A673 (cell line): ENCODE measurements at regions not wholly inside any gene's neighbourhood (a gene's known extent, or its start where the extent isn't known, plus 50 kb on each side); places are given as distances from the start of the nearest gene placed in this dataset.
"Not testable (repeated sequence)": the region's sequence is repeated elsewhere in the genome, so short reads cannot be mapped to it uniquely, and the experiment has no call there.

Source experiments
- EZH2 ChIP-seq: fragments of 200-600 bp; sonication (generic); IDR thresholded peaks from 2 replicates; pipeline ENCODE4 v1.6.1; 2017; ENCODE audit warnings: borderline replicate concordance, low read depth, mild to moderate bottlenecking, mixed read lengths, antibody characterized with exemption, low read length; ENCODE audit not compliant: poor library complexity, severe bottlenecking
- TF ChIP-seq, protein P1 (sequence below): fragments of 300-800, 200-600 bp; sonication (generic); conservative IDR thresholded peaks from 2 replicates; pipeline ENCODE4 v1.5.1; 2017; ENCODE audit warnings: low read depth, mild to moderate bottlenecking, antibody characterized with exemption, low read length, moderate library complexity, mixed read lengths

DNA sequence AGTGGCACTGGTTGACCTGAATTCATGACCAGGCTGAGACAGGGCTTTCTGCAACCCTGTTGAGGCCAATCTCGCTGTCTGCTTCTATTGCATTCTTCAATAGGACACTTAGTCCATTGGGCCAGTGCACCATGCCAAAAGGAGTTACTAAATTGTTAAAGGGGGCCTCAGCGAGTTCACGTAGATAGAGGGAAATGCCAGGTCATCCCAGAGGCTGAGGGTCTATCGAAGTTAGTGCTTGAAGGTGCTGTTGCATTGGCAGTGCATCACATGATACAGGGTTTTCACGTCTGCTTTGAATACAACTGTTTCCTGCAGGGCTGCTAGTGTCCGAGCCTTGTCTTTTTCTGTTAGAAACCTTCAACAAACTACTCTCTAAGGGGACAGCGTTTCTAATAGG is 735.3 kb upstream of the TPTE start:
- TF ChIP-seq, protein P1, sequence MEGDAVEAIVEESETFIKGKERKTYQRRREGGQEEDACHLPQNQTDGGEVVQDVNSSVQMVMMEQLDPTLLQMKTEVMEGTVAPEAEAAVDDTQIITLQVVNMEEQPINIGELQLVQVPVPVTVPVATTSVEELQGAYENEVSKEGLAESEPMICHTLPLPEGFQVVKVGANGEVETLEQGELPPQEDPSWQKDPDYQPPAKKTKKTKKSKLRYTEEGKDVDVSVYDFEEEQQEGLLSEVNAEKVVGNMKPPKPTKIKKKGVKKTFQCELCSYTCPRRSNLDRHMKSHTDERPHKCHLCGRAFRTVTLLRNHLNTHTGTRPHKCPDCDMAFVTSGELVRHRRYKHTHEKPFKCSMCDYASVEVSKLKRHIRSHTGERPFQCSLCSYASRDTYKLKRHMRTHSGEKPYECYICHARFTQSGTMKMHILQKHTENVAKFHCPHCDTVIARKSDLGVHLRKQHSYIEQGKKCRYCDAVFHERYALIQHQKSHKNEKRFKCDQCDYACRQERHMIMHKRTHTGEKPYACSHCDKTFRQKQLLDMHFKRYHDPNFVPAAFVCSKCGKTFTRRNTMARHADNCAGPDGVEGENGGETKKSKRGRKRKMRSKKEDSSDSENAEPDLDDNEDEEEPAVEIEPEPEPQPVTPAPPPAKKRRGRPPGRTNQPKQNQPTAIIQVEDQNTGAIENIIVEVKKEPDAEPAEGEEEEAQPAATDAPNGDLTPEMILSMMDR, result not testable (repeated sequence)
- not testable (repeated sequence) for TF ChIP-seq EZH2
